ENCODE measurements at regions not wholly inside any gene's neighbourhood (a gene's known extent, or its start where the extent isn't known, plus 50 kb on each side); places are given as distances from the start of the nearest gene placed in this dataset.

DNA sequence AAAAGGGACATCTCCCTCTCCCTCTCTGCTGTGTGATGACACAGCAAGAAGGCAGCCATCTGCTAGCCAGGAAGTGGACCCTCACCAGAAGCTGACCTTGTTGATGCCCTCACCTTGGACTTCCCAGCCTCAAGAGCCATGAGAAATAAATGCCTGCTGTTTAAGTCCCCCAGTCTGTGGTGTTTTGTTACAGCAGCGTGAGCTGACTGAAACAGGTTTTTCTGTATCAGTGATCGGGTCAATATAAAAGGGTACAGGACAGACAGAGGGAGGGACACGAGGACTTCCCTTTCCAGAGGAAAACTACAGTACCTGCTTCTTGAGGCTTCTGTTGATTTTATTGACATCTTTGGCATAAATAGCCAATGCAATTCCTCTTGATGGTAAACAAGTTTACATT is 510.3 kb upstream of the CHAC2 start:
- Mint-ChIP-seq H3K4me1 (peaks cover 2% of the 10 kb centered on the region), H3K9me3 (peaks cover 22% of the 10 kb centered on the region), H3K4me3 (no peak overlapping the region), H3K27me3 (ENCODE audit: low read depth, poor library complexity) (peaks cover 2% of the 10 kb centered on the region), H3K27ac (no peak overlapping the region), H3K36me3 (ENCODE audit: low read depth) (no peaks in the 10 kb centered on the region)
- no peak for DNase-seq
- TF ChIP-seq, protein P1, sequence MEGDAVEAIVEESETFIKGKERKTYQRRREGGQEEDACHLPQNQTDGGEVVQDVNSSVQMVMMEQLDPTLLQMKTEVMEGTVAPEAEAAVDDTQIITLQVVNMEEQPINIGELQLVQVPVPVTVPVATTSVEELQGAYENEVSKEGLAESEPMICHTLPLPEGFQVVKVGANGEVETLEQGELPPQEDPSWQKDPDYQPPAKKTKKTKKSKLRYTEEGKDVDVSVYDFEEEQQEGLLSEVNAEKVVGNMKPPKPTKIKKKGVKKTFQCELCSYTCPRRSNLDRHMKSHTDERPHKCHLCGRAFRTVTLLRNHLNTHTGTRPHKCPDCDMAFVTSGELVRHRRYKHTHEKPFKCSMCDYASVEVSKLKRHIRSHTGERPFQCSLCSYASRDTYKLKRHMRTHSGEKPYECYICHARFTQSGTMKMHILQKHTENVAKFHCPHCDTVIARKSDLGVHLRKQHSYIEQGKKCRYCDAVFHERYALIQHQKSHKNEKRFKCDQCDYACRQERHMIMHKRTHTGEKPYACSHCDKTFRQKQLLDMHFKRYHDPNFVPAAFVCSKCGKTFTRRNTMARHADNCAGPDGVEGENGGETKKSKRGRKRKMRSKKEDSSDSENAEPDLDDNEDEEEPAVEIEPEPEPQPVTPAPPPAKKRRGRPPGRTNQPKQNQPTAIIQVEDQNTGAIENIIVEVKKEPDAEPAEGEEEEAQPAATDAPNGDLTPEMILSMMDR (IDR thresholded peaks at IDR 0.05): no peak

DNA sequence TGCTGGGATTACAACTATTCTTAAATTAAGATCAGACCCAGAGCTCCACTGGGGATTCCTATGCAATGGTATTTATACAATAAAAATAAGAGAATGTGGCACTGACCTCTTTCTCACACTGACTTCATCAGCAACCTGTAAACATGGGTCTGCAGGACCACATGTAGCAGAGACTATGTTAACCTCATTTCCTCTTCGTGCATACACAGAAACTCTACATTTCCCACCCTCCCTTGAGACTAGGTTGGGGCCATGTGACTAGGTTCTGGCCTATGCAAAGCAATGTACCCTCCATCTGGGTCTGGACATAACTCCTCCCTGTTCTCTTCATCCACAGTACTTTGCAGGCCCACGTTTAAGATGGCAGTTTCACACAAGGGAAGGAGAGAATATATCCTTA is 514.4 kb upstream of the CHAC2 start:
- no peak overlapping the region for H3K4me3 Mint-ChIP-seq
- H3K27ac Mint-ChIP-seq: no peak overlapping the region
- H3K27me3 Mint-ChIP-seq (ENCODE audit: low read depth, poor library complexity): peaks cover 2% of the 10 kb centered on the region
- no peak for DNase-seq
- peaks cover 9% of the 10 kb centered on the region for H3K9me3 Mint-ChIP-seq
- no peaks in the 10 kb centered on the region for H3K36me3 Mint-ChIP-seq (ENCODE audit: low read depth)
- TF ChIP-seq, protein P1 (IDR thresholded peaks at IDR 0.05): no peak
- H3K4me1 Mint-ChIP-seq: peaks cover 8% of the 10 kb centered on the region

DNA sequence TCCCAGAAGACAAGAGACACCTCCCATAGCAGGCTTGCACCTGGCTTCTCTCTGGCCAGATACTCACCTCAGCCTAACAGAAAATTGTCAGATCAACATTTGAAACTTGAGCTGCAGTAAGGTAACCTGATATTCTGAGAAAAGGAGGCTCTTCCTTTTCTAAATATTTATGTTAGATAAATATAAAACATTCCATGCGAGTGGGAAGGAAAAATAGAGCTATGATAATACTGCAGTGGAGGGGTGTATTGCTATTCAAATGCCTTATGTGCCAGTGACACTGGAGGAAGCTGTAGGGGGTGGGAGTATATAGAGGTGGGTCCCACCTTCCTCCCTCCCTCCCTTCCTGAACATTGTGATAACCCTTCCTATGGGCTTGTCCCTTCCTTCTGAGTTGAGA is 515.5 kb upstream of the CHAC2 start:
- peaks cover 2% of the 10 kb centered on the region for H3K27me3 Mint-ChIP-seq (ENCODE audit: low read depth, poor library complexity)
- H3K27ac Mint-ChIP-seq: no peak overlapping the region
- TF ChIP-seq, protein P1 (IDR thresholded peaks at IDR 0.05): no peak
- peaks cover 8% of the 10 kb centered on the region for H3K4me1 Mint-ChIP-seq
- no peaks in the 10 kb centered on the region for H3K36me3 Mint-ChIP-seq (ENCODE audit: low read depth)
- no peak for DNase-seq
- no peak overlapping the region for H3K4me3 Mint-ChIP-seq
- H3K9me3 Mint-ChIP-seq: peaks cover 3% of the 10 kb centered on the region

DNA sequence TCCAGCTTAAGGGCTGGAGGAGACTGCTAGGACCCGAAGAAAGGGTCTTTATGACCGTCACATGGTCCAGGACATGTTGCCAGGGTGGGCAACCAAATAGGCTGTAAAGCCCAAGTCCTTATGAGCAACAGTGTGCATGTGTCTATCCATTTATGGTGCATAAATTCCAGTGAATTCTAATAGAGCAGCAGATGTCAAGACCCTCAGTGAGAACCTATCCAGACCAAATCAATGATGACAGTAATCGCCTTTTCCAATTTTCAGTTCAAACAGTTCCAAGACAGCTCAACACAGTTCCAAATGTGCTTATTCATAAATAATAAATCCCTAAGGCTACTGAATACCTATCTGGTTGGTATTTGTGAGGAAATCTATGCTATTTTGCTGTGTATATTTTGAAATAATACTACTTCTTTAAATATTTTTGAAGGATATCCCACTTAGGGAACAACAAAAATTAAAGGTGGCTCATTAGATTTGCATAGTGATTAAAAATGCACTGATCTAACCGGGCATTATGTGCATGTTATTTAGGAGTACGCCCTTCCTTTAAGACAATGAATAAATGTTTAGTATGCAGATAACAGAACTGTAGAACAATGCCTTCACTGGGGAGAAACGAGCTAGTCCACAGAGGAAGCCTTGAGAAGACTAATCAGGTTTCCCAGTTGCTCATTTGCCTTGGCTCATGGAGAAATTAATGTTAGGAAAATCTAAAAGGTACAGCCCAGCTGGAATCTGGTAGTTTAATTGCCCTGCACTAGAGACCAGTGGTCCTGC is 519.5 kb upstream of the CHAC2 start:
- Mint-ChIP-seq H3K9me3 (no peaks in the 10 kb centered on the region), H3K4me1 (peaks cover 8% of the 10 kb centered on the region), H3K36me3 (ENCODE audit: low read depth) (no peaks in the 10 kb centered on the region), H3K4me3 (no peak overlapping the region), H3K27me3 (ENCODE audit: low read depth, poor library complexity) (no peaks in the 10 kb centered on the region), H3K27ac (no peak overlapping the region)
- no peak for DNase-seq
- TF ChIP-seq, protein P1 (IDR thresholded peaks at IDR 0.05): no peak

DNA sequence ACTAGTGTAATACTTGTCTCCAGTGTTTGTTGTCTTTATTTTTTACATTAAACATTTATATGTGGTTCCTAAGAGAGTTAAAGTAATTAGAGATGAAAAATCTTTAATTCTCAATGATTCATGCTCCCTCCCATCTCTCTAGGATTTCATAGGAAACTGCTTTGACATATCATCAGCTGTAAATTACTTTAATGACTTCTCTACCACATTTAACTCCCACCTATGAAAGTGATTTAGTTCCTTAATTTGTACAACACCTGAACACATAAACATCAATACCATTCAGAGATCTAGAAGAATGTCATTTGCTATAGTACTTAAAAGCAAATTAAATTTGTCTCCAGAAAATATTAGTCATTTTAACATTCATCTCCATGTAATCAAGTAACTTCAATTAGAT is 524.2 kb upstream of the CHAC2 start:
- H3K4me3 Mint-ChIP-seq: no peak overlapping the region

More for the DNA sequence above, 524.2 kb upstream of the CHAC2 start:
- Mint-ChIP-seq H3K27ac (no peak overlapping the region), H3K27me3 (ENCODE audit: low read depth, poor library complexity) (no peaks in the 10 kb centered on the region), H3K9me3 (no peaks in the 10 kb centered on the region), H3K36me3 (ENCODE audit: low read depth) (no peaks in the 10 kb centered on the region), H3K4me1 (no peaks in the 10 kb centered on the region)
- DNase-seq: no peak
- TF ChIP-seq, protein P1 (IDR thresholded peaks at IDR 0.05): no peak
